Activated naive CD4-positive, alpha-beta T cell treated with anti-CD3 and anti-CD28 coated beads, Interleukin-2, amount 50 U/mL, for 72 hours (primary cell): ENCODE measurements at regions not wholly inside any gene's neighbourhood (a gene's known extent, or its start where the extent isn't known, plus 50 kb on each side); places are given as distances from the start of the nearest gene placed in this dataset.
"Not testable (repeated sequence)": the region's sequence is repeated elsewhere in the genome, so short reads cannot be mapped to it uniquely, and the experiment has no call there.

Experiments used
- ATAC-seq, 2 donors: fragments of 150-1000 bp; cut with Tn5 transposase; 2 replicates each; pipeline ENCODE4 v1.10.0; 2021; ENCODE audit warnings: mild to moderate bottlenecking in 2 of 2, moderate library complexity in 2 of 2
- DNase-seq, 2 donors: peaks; one replicate each; pipeline ENCODE4 v3.0.0; 2021 to 2022; ENCODE audit warnings: low spot score in 2 of 2
- H3K27ac Mint-ChIP-seq, 2 donors: one replicate each; pipeline ENCODE4 v1.8.0; 2022; ENCODE audit warnings: mild to moderate bottlenecking in 2 of 2, mixed read lengths in 2 of 2
- H3K36me3 Mint-ChIP-seq, 2 donors: one replicate each; pipeline ENCODE4 v1.8.0; 2022; ENCODE audit warnings: mixed read lengths in 2 of 2
- H3K9me3 Mint-ChIP-seq, 2 donors: one replicate each; pipeline ENCODE4 v1.8.0; 2022; ENCODE audit warnings: mixed read lengths in 2 of 2

- no peak for DNase-seq
- H3K9me3 Mint-ChIP-seq = no peaks in the 10 kb centered on the region
- H3K27ac Mint-ChIP-seq = no peak overlapping the region
- H3K36me3 Mint-ChIP-seq = no peaks in the 10 kb centered on the region
- ATAC-seq = no peak
These were observed 63.8 kb upstream of the HELT start for GRCh38 chr4:184954482-184954881.

- Mint-ChIP-seq H3K27ac (no peak overlapping the region), H3K36me3 (no peaks in the 10 kb centered on the region), H3K9me3 (no peaks in the 10 kb centered on the region)
- no peak for DNase-seq
- ATAC-seq = no peak
These were observed 63.2 kb upstream of the HELT start for GRCh38 chr4:184955116-184955515.

- no peak for ATAC-seq
- DNase-seq = no peak
- Mint-ChIP-seq H3K9me3 (no peaks in the 10 kb centered on the region), H3K27ac (no peak overlapping the region), H3K36me3 (no peaks in the 10 kb centered on the region)
These were observed 62.7 kb upstream of the HELT start for GRCh38 chr4:184955636-184956035.

GRCh38 chr4:184957446-184958115, 60.7 kb upstream of the HELT start:
- Mint-ChIP-seq H3K9me3 (no peaks in the 10 kb centered on the region), H3K27ac (no peak overlapping the region), H3K36me3 (no peaks in the 10 kb centered on the region)
- ATAC-seq (no peak), DNase-seq (no peak)

- H3K36me3 Mint-ChIP-seq = no peaks in the 10 kb centered on the region
- H3K9me3 Mint-ChIP-seq = no peaks in the 10 kb centered on the region
- no peak overlapping the region for H3K27ac Mint-ChIP-seq
- ATAC-seq = no peak
- no peak for DNase-seq
These were observed 60.0 kb upstream of the HELT start for GRCh38 chr4:184958127-184958922.

GRCh38 chr4:184958923-184959210, 59.4 kb upstream of the HELT start:
- DNase-seq (no peak), ATAC-seq (no peak)
- Mint-ChIP-seq H3K9me3 (no peaks in the 10 kb centered on the region), H3K36me3 (no peaks in the 10 kb centered on the region), H3K27ac (no peak overlapping the region)

GRCh38 chr4:184959309-184959708, 59.0 kb upstream of the HELT start:
- H3K27ac Mint-ChIP-seq = no peak overlapping the region
- ATAC-seq = no peak
- DNase-seq = no peak
- no peaks in the 10 kb centered on the region for H3K36me3 Mint-ChIP-seq
- no peaks in the 10 kb centered on the region for H3K9me3 Mint-ChIP-seq

GRCh38 chr4:184959786-184960185, 58.5 kb upstream of the HELT start:
- Mint-ChIP-seq H3K36me3 (peaks cover 1 to 2% of the 10 kb centered on the region in 2 donors), H3K27ac (no peak overlapping the region), H3K9me3 (peaks cover under 1% of the 10 kb centered on the region in 2 donors)
- no peak for DNase-seq
- ATAC-seq = no peak

GRCh38 chr4:184960505-184960971, 57.8 kb upstream of the HELT start:
- Mint-ChIP-seq H3K9me3 (peaks cover 3% of the 10 kb centered on the region in 2 donors), H3K27ac (no peak overlapping the region), H3K36me3 (peaks cover 5 to 6% of the 10 kb centered on the region in 2 donors)
- DNase-seq = no peak
- no peak for ATAC-seq

- ATAC-seq (no peak), DNase-seq (no peak)
- H3K27ac Mint-ChIP-seq = no peak overlapping the region
- H3K36me3 Mint-ChIP-seq = peaks cover 5 to 6% of the 10 kb centered on the region in 2 donors
- H3K9me3 Mint-ChIP-seq = peaks cover 3% of the 10 kb centered on the region in 2 donors
These were observed 56.6 kb upstream of the HELT start for GRCh38 chr4:184961660-184962059.

GRCh38 chr4:184962125-184962638, 56.1 kb upstream of the HELT start:
- Mint-ChIP-seq H3K9me3 (peaks cover 3% of the 10 kb centered on the region in 2 donors), H3K36me3 (peaks cover 5 to 6% of the 10 kb centered on the region in 2 donors), H3K27ac (no peak overlapping the region)
- DNase-seq (no peak), ATAC-seq (no peak)

GRCh38 chr4:184965230-184966050, 52.9 kb upstream of the HELT start:
- peak in 1 of 2 donors; percentile 14 for DNase-seq
- H3K36me3 Mint-ChIP-seq, H3K9me3 Mint-ChIP-seq, ATAC-seq: not testable (repeated sequence)
- peak overlapping the region; percentile 91 to 100 for H3K27ac Mint-ChIP-seq

GRCh38 chr4:184966051-184966691, 52.1 kb upstream of the HELT start:
- H3K27ac Mint-ChIP-seq = peak overlapping the region in 1 of 2 donors; percentile 92
- peak in 1 of 2 donors; percentile 23 for DNase-seq
- not testable (repeated sequence) for H3K9me3 Mint-ChIP-seq, ATAC-seq, H3K36me3 Mint-ChIP-seq

GRCh38 chr4:184967699-184968098, 50.6 kb upstream of the HELT start:
- DNase-seq = peak in 1 of 2 donors; percentile 27
- Mint-ChIP-seq H3K27ac (peak overlapping the region; percentile 69 to 99), H3K9me3 (peaks cover 13 to 24% of the 10 kb centered on the region in 2 donors), H3K36me3 (peaks cover 6 to 15% of the 10 kb centered on the region in 2 donors)
- peak; percentile 44 to 48 for ATAC-seq

GRCh38 chr4:184968366-184968765, 49.9 kb upstream of the HELT start:
- H3K36me3 Mint-ChIP-seq = peaks cover 6 to 15% of the 10 kb centered on the region in 2 donors
- peak; percentile 8 to 25 for ATAC-seq

More at GRCh38 chr4:184968366-184968765, 49.9 kb upstream of the HELT start:
- Mint-ChIP-seq H3K27ac (no peak overlapping the region), H3K9me3 (peaks cover 13 to 27% of the 10 kb centered on the region in 2 donors)
- no peak for DNase-seq
